Karpas-422 (cell line): ENCODE measurements at regions not wholly inside any gene's neighbourhood (a gene's known extent, or its start where the extent isn't known, plus 50 kb on each side); places are given as distances from the start of the nearest gene placed in this dataset.

Source experiments
- DNase-seq: peaks from one replicate; pipeline ENCODE4 v3.0.0-alpha.2; 2015
- H2AFZ ChIP-seq: fragments of 200-600 bp; sonication (generic); 2 replicates; pipeline ENCODE4 v1.6.1; 2014; ENCODE audit warnings: antibody characterized with exemption, low read length, mixed read lengths
- H3K27ac ChIP-seq: fragments of 200-600 bp; sonication (generic); 2 replicates; pipeline ENCODE4 v1.5.1; 2014; ENCODE audit warnings: mild to moderate bottlenecking, low read length, moderate library complexity
- H3K27me3 ChIP-seq: fragments of 200-600 bp; sonication (generic); 2 replicates; pipeline ENCODE4 v1.6.1; 2014; ENCODE audit warnings: low read length, mixed read lengths
- H3K36me3 ChIP-seq: fragments of 200-600 bp; sonication (generic); 2 replicates; pipeline ENCODE4 v1.6.1; 2014; ENCODE audit warnings: low read length, mixed read lengths; ENCODE audit not compliant: insufficient read depth
- H3K4me1 ChIP-seq: fragments of 200-600 bp; sonication (generic); 2 replicates; pipeline ENCODE4 v1.6.1; 2014; ENCODE audit warnings: mild to moderate bottlenecking, low read length, mixed read lengths
- H3K4me2 ChIP-seq: fragments of 200-600 bp; sonication (generic); 2 replicates; pipeline ENCODE4 v1.6.1; 2014; ENCODE audit warnings: low read length, low read depth, mild to moderate bottlenecking; ENCODE audit not compliant: poor library complexity, severe bottlenecking
- H3K4me3 ChIP-seq: fragments of 200-600 bp; sonication (generic); 2 replicates; pipeline ENCODE4 v1.5.1; 2014; ENCODE audit warnings: mild to moderate bottlenecking, antibody characterized with exemption, low read length, mixed read lengths
- H3K79me2 ChIP-seq: fragments of 200-600 bp; sonication (generic); 2 replicates; pipeline ENCODE4 v1.6.1; 2014; ENCODE audit warnings: mild to moderate bottlenecking, low read length, mixed read lengths
- H3K9ac ChIP-seq: fragments of 200-600 bp; sonication (generic); 2 replicates; pipeline ENCODE4 v1.6.0; 2014; ENCODE audit warnings: low read length
- H3K9me2 ChIP-seq: fragments of 200-600 bp; sonication (generic), shearing (Covaris generic); replicated peaks from 2 replicates; pipeline ENCODE4 v1.6.0; 2014; ENCODE audit warnings: mild to moderate bottlenecking, low read length, moderate library complexity; ENCODE audit not compliant: insufficient read depth
- H3K9me3 ChIP-seq: fragments of 300-700, 200-600 bp; sonication (generic); 2 replicates; pipeline ENCODE4 v1.6.1; 2014; ENCODE audit warnings: low read length, mixed read lengths
- H4K20me1 ChIP-seq: fragments of 200-600 bp; sonication (generic); 2 replicates; pipeline ENCODE4 v1.6.1; 2014; ENCODE audit warnings: mild to moderate bottlenecking, antibody characterized with exemption, low read length, low read depth; ENCODE audit not compliant: insufficient read depth

DNA sequence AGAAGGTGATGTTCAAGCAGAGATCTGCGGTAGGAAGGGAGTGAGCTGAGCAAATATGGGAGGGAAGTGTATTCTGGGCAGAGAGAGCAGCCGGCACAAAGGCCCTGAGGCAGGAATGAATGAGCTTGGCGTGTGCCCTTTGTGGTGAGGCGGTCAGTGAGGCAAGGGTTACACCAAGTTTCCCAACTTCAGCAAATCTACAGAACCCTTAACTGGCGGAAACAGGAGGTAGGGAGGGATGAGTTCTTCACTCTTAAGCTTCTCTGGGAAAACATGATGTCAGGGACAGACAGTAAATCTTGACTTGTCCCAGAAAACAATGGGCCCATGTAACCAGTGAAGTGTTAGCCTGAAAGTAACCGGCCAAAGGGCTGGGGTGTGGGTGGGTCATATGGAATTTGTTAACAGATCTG is 97.1 kb upstream of the PTPN1 start:
- H3K27ac ChIP-seq, result no peak overlapping the region
- no peaks in the 10 kb centered on the region for H3K79me2 ChIP-seq
- H3K4me3 ChIP-seq, result no peak overlapping the region
- H3K4me1 ChIP-seq, result no peaks in the 10 kb centered on the region
- H3K4me2 ChIP-seq, result no peak overlapping the region
- no peaks in the 10 kb centered on the region for H3K9me3 ChIP-seq
- no peaks in the 10 kb centered on the region for H4K20me1 ChIP-seq
- no peaks in the 10 kb centered on the region for H3K27me3 ChIP-seq
- H3K9ac ChIP-seq, result no peak overlapping the region
- no peaks in the 10 kb centered on the region for H3K9me2 ChIP-seq
- no peak overlapping the region for H2AFZ ChIP-seq
- H3K36me3 ChIP-seq, result no peaks in the 10 kb centered on the region
- no peak for DNase-seq

DNA sequence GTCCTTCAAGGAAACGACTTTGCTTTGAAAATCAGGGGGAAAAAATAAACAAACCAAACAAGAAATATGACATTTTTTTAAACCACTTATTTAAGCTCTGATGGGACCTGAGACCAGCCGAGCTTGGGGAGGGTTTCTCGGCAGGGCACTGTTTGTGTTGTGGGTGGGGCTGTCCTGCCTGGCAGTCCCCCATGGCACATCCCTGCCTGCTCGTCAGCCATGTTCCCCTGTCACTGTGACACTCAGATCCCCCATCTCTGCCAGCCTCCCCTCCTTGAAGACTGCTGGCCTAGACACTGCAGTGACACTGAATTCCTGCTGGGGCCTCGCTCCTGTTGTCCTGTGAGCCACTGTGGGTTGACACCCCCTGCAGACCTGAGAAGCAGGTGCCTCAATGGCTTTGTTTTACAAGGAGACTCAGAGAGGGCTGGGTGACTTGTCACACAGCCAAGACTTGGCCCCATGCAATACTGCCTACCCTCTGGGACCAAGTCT is 95.1 kb upstream of the PTPN1 start:
- Histone ChIP-seq H3K4me3 (no peak overlapping the region), H3K79me2 (no peaks in the 10 kb centered on the region), H3K36me3 (no peaks in the 10 kb centered on the region), H3K4me2 (no peak overlapping the region), H4K20me1 (no peaks in the 10 kb centered on the region), H2AFZ (no peak overlapping the region), H3K9ac (no peak overlapping the region), H3K27me3 (no peaks in the 10 kb centered on the region), H3K9me3 (no peaks in the 10 kb centered on the region), H3K4me1 (no peaks in the 10 kb centered on the region), H3K27ac (no peak overlapping the region), H3K9me2 (no peaks in the 10 kb centered on the region)
- no peak for DNase-seq

DNA sequence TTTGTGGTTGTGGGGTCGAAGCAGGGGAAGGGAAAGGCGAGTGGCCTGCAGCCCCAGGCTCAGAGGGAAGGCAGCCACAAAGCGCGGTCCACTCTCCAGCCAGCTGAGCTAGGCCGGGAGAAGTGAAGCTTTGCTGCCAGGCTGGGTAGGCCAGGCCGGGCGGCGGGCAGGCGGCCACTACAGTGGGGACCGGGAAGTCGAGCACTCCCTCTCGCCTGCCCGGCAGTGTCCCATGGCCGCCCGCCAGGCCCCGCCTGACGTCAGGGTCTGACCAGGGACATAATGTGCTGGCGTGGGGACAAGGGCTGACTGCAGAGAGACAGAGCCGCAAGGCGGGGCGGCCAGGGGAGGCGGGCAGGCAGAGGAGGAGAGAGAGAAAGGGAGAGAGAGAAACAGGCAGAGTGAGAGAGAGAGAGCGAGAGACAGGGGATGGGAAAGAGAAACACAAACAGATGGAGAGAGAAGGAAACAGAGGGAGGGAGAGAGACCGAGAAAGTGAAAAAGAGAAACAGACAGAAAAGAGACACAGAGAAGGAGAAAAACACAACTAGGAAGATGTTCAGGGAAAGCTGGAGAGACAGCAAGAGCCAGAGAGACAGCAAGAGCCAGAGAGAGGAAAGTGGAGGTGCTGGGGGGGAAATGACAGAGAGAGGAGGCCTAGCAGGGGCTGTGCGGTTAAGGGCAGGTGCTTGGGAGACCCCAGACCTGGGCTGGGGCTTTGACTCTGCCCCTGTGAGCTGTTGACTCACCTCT is 94.5 kb upstream of the PTPN1 start:
- no peak overlapping the region for H2AFZ ChIP-seq
- no peak overlapping the region for H3K27ac ChIP-seq
- no peak overlapping the region for H3K9ac ChIP-seq

GRCh38 chr20:50416269-50417022 is 93.7 kb upstream of the PTPN1 start:
- Histone ChIP-seq H2AFZ (no peak overlapping the region), H3K27ac (no peak overlapping the region), H3K36me3 (no peaks in the 10 kb centered on the region), H3K4me2 (no peak overlapping the region), H3K9me2 (no peaks in the 10 kb centered on the region), H3K79me2 (no peaks in the 10 kb centered on the region), H3K9me3 (no peaks in the 10 kb centered on the region), H3K9ac (no peak overlapping the region), H3K4me1 (no peaks in the 10 kb centered on the region), H3K4me3 (no peak overlapping the region), H3K27me3 (no peaks in the 10 kb centered on the region), H4K20me1 (no peaks in the 10 kb centered on the region)
- no peak for DNase-seq

More for the DNA sequence above, 94.5 kb upstream of the PTPN1 start:
- Histone ChIP-seq H3K36me3 (no peaks in the 10 kb centered on the region), H3K9me2 (no peaks in the 10 kb centered on the region), H3K27me3 (no peaks in the 10 kb centered on the region), H3K4me1 (no peaks in the 10 kb centered on the region), H3K9me3 (no peaks in the 10 kb centered on the region), H3K4me3 (no peak overlapping the region), H4K20me1 (no peaks in the 10 kb centered on the region), H3K79me2 (no peaks in the 10 kb centered on the region), H3K4me2 (no peak overlapping the region)
- no peak for DNase-seq

GRCh38 chr20:50417023-50417329 is 93.2 kb upstream of the PTPN1 start:
- H3K4me3 ChIP-seq, result no peak overlapping the region
- no peak overlapping the region for H2AFZ ChIP-seq
- H3K9me2 ChIP-seq, result no peaks in the 10 kb centered on the region
- no peaks in the 10 kb centered on the region for H3K36me3 ChIP-seq
- H3K9ac ChIP-seq, result no peak overlapping the region
- H3K27me3 ChIP-seq, result no peaks in the 10 kb centered on the region
- no peaks in the 10 kb centered on the region for H4K20me1 ChIP-seq
- no peaks in the 10 kb centered on the region for H3K4me1 ChIP-seq
- no peaks in the 10 kb centered on the region for H3K79me2 ChIP-seq
- H3K27ac ChIP-seq, result no peak overlapping the region
- H3K4me2 ChIP-seq, result no peak overlapping the region
- H3K9me3 ChIP-seq, result no peaks in the 10 kb centered on the region
- no peak for DNase-seq

DNA sequence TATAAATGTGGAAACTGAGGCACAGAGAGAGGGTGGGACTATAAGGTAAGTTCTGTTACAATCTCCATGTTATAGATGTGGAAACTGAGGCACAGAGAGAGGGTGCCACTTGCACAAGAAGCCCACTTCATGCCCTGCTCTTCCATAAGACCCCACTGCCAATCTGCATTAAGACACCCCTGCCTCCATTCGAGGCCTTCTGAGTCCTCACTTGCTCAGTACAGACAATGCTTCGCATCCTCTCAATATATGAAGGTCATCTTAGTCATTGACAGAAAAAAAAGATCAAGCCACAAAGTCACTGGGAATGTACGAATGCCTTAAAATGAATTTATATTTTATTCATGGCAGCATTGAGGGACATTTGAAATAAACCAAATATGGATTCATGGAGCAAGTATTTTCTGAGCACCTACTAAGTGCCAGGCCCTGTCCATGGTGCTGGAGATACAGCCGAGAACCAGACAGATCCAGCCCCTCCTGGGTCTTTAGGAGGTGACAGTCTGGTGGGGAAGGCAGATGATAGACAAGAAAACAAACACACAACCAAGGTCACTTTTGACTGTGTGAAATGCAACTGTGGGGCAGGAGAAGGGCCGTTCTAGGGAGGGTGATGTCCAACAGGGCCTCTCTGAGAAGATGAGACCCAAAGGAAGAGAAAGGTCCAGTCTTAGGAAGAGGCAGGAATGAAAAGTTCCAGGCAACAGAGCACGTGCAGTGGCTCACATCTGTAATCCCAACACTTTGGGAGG is 92.5 kb upstream of the PTPN1 start:
- H3K27ac ChIP-seq, result no peak overlapping the region
- H3K4me3 ChIP-seq, result no peak overlapping the region
- no peaks in the 10 kb centered on the region for H4K20me1 ChIP-seq
- H3K4me2 ChIP-seq, result no peak overlapping the region
- no peaks in the 10 kb centered on the region for H3K27me3 ChIP-seq
- H3K36me3 ChIP-seq, result no peaks in the 10 kb centered on the region
- no peaks in the 10 kb centered on the region for H3K9me3 ChIP-seq
- H2AFZ ChIP-seq, result no peak overlapping the region
- no peaks in the 10 kb centered on the region for H3K9me2 ChIP-seq
- H3K9ac ChIP-seq, result no peak overlapping the region
- no peaks in the 10 kb centered on the region for H3K79me2 ChIP-seq
- H3K4me1 ChIP-seq, result no peaks in the 10 kb centered on the region
- DNase-seq, result no peak

DNA sequence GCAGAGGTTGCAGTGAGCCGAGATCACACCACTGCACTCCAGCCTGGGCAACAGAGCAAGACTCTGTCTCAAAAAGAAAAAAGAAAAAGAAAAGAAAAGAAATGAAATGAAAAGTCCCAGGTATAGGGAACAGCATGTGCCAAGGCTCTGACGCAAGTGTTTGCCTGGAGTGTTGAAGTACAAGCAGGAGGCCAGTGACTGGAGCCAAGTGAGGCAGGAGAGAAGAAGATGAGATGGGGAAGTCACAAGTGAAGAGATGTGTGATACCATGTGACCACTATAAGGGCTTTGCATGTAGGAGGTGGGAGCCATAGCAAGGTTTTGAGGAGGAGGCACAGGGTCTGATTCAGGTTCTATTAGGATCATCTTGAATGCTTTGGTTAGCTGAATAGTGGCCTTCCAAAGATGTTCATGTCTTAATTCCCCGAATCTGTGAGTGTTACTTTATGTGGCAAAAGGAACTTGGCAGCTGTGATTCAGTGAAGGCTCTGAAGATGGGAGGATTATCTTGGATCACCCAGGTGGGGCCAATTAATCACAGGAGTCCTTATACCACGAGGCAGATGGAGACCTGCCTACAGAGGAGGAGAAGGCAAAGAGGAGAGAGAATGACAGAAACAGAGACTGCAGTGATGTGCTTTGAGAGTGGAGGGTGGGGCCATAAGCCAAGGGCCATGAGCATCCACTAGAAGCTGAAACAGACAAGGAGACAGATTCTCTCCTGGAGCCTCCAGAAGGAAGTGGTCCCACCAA is 91.1 kb upstream of the PTPN1 start:
- H3K36me3 ChIP-seq, result no peaks in the 10 kb centered on the region
- H3K27me3 ChIP-seq, result no peaks in the 10 kb centered on the region
- H4K20me1 ChIP-seq, result no peaks in the 10 kb centered on the region
- no peak overlapping the region for H3K4me2 ChIP-seq
- no peak overlapping the region for H3K27ac ChIP-seq
- no peak for DNase-seq
- no peak overlapping the region for H3K4me3 ChIP-seq
- no peaks in the 10 kb centered on the region for H3K9me2 ChIP-seq
- H3K9me3 ChIP-seq, result no peaks in the 10 kb centered on the region
- no peaks in the 10 kb centered on the region for H3K4me1 ChIP-seq
- H2AFZ ChIP-seq, result no peak overlapping the region
- H3K9ac ChIP-seq, result no peak overlapping the region
- no peaks in the 10 kb centered on the region for H3K79me2 ChIP-seq

- Histone ChIP-seq H2AFZ (no peak overlapping the region), H3K4me1 (no peaks in the 10 kb centered on the region), H3K27me3 (no peaks in the 10 kb centered on the region), H3K27ac (no peak overlapping the region), H3K9ac (no peak overlapping the region), H4K20me1 (no peaks in the 10 kb centered on the region), H3K4me3 (no peak overlapping the region), H3K79me2 (no peaks in the 10 kb centered on the region), H3K9me2 (no peaks in the 10 kb centered on the region), H3K36me3 (no peaks in the 10 kb centered on the region), H3K9me3 (no peaks in the 10 kb centered on the region), H3K4me2 (no peak overlapping the region)
- no peak for DNase-seq
Measured at GRCh38 chr20:50420380-50420779, 89.8 kb upstream of the PTPN1 start.
